ENCODE measurements at regions not wholly inside any gene's neighbourhood (a gene's known extent, or its start where the extent isn't known, plus 50 kb on each side); places are given as distances from the start of the nearest gene placed in this dataset.

DNA sequence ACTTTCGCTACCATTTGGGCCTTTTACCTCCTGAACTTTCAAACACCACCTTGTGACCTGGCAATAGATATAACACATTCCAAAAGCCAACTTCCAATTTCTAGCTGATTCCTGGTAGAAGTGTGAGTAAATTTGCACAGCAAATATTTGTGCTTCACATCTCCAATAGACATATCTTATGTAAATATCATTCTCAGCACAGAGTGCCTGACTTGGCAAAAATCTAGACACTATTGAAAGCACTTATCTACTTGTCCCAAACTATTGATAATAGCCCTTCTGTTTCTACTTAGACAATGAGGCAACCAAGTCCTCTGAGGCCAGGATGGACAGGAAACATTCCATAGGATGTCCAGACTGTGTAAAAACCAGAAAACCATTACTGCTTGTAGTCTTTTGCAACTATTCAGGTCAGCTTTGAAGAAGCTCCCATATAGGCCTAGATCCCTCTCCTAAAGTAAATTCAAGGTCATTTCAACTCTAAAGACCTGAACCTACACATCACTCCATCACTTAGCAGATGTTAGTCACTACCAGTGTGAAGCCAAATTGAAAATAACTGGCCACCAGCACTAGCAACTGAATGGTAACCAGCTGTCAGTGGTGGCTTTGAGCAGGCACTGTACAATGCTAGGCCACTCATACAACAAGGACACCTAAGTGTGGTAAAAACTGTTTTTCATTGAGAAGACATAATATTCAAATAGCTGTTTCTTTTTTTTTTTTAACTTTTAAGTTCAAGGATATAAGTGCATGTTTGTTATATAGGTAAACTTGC is 95.3 kb upstream of the RSPO3 start:
- Histone ChIP-seq H3K9me3 (no peaks in the 10 kb centered on the region), H3K27me3 (no peaks in the 10 kb centered on the region), H3K9ac (no peak overlapping the region), H3K4me1 (no peaks in the 10 kb centered on the region), H3K4me3 (no peak overlapping the region), H3K27ac (no peak overlapping the region), H4K20me1 (no peaks in the 10 kb centered on the region), H3K4me2 (no peak overlapping the region), H3K36me3 (no peaks in the 10 kb centered on the region)
- no peak for TF ChIP-seq Cebpa-rat (IDR thresholded peaks at IDR 0.05)

GRCh38 chr6:127026247-127026646 is 92.2 kb upstream of the RSPO3 start:
- Histone ChIP-seq H3K9me3 (no peaks in the 10 kb centered on the region), H3K9ac (no peak overlapping the region), H3K36me3 (no peaks in the 10 kb centered on the region), H3K4me3 (no peak overlapping the region), H3K27ac (no peak overlapping the region), H3K4me1 (no peaks in the 10 kb centered on the region), H4K20me1 (no peaks in the 10 kb centered on the region), H3K4me2 (no peak overlapping the region), H3K27me3 (no peaks in the 10 kb centered on the region)
- TF ChIP-seq Cebpa-rat (IDR thresholded peaks at IDR 0.05) = no peak

DNA sequence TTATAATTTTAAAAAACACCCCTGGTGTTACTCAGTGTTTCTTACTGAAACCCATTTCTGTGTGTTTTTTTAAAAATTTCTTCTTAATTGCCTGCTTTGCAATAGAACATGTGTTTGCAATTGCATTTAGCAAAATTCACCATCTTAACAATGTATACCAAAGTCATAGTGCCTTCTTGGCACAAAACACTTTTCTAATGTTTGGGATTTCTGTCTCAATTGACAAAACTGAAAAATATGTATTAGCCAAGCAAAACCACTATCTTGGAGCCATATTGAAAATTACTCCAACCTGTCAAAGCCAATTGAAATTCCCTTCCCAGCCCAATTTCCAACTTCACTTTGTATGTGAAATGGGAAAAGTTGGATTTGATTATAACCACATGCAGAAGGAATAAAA is 88.4 kb upstream of the RSPO3 start:
- no peaks in the 10 kb centered on the region for H3K27me3 ChIP-seq
- H3K9ac ChIP-seq = no peak overlapping the region
- H3K27ac ChIP-seq = no peak overlapping the region
- H3K4me2 ChIP-seq = no peak overlapping the region
- no peaks in the 10 kb centered on the region for H4K20me1 ChIP-seq
- H3K36me3 ChIP-seq = no peaks in the 10 kb centered on the region
- TF ChIP-seq Cebpa-rat (IDR thresholded peaks at IDR 0.05) = no peak
- no peak overlapping the region for H3K4me3 ChIP-seq
- H3K4me1 ChIP-seq = no peaks in the 10 kb centered on the region
- no peaks in the 10 kb centered on the region for H3K9me3 ChIP-seq

- H3K9ac ChIP-seq = no peak overlapping the region
- H3K27ac ChIP-seq = no peak overlapping the region
- H3K4me3 ChIP-seq = no peak overlapping the region
- H3K27me3 ChIP-seq = no peaks in the 10 kb centered on the region
- TF ChIP-seq Cebpa-rat (IDR thresholded peaks at IDR 0.05) = no peak
- H3K4me2 ChIP-seq = no peak overlapping the region
- H3K4me1 ChIP-seq = no peaks in the 10 kb centered on the region
- H4K20me1 ChIP-seq = no peaks in the 10 kb centered on the region
- H3K36me3 ChIP-seq = no peaks in the 10 kb centered on the region
- no peaks in the 10 kb centered on the region for H3K9me3 ChIP-seq
Measured at GRCh38 chr6:127030836-127031235, 87.6 kb upstream of the RSPO3 start.

GRCh38 chr6:127031511-127031910 is 87.0 kb upstream of the RSPO3 start:
- H4K20me1 ChIP-seq = no peaks in the 10 kb centered on the region
- H3K9me3 ChIP-seq = no peaks in the 10 kb centered on the region
- TF ChIP-seq Cebpa-rat (IDR thresholded peaks at IDR 0.05) = no peak
- H3K9ac ChIP-seq = no peak overlapping the region
- H3K27me3 ChIP-seq = no peaks in the 10 kb centered on the region
- no peak overlapping the region for H3K27ac ChIP-seq
- H3K4me3 ChIP-seq = no peak overlapping the region
- no peak overlapping the region for H3K4me2 ChIP-seq
- no peaks in the 10 kb centered on the region for H3K4me1 ChIP-seq
- no peaks in the 10 kb centered on the region for H3K36me3 ChIP-seq

GRCh38 chr6:127032971-127033370 is 85.5 kb upstream of the RSPO3 start:
- H3K4me1 ChIP-seq = no peaks in the 10 kb centered on the region
- no peak overlapping the region for H3K4me2 ChIP-seq
- H3K9ac ChIP-seq = no peak overlapping the region
- TF ChIP-seq Cebpa-rat (IDR thresholded peaks at IDR 0.05) = no peak
- no peaks in the 10 kb centered on the region for H3K36me3 ChIP-seq
- no peak overlapping the region for H3K4me3 ChIP-seq
- H4K20me1 ChIP-seq = no peaks in the 10 kb centered on the region
- H3K27ac ChIP-seq = no peak overlapping the region
- H3K9me3 ChIP-seq = no peaks in the 10 kb centered on the region
- no peaks in the 10 kb centered on the region for H3K27me3 ChIP-seq

DNA sequence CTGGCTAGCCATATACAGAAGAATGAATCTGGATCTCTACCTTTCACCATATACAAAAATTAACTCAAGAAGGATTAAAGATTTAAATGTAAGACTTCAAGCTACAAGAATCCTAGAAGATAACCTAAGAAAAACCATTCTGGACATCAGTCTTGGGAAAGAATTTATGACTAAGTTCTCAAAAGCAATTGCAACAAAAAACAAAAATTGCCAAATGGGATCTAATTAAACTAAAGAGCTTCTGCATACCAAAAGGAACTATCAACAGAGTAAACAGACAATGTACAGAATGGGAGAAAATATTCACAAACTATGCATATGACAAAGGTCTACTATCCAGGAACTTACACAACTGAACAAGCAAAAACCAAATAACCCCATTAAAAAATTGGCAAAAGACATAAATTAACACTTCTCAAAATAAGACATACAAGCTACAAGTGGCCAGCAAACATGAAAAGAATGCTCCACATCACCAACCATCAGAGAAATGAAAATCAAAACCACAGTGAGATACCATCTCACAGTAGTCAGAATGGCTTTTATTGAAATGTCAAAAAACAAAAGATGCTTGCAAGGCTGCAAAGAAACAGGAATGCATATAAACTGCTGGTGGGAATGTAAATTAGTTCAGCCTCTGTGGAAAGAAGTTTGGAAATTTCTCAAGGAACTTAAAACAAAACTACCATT is 66.8 kb upstream of the RSPO3 start:
- Histone ChIP-seq H3K4me2 (no peak overlapping the region), H3K4me1 (no peaks in the 10 kb centered on the region), H3K9me3 (no peaks in the 10 kb centered on the region), H3K4me3 (no peak overlapping the region), H3K27ac (no peak overlapping the region), H3K9ac (no peak overlapping the region), H4K20me1 (no peaks in the 10 kb centered on the region), H3K27me3 (no peaks in the 10 kb centered on the region), H3K36me3 (no peaks in the 10 kb centered on the region)
- no peak for TF ChIP-seq Cebpa-rat (IDR thresholded peaks at IDR 0.05)

DNA sequence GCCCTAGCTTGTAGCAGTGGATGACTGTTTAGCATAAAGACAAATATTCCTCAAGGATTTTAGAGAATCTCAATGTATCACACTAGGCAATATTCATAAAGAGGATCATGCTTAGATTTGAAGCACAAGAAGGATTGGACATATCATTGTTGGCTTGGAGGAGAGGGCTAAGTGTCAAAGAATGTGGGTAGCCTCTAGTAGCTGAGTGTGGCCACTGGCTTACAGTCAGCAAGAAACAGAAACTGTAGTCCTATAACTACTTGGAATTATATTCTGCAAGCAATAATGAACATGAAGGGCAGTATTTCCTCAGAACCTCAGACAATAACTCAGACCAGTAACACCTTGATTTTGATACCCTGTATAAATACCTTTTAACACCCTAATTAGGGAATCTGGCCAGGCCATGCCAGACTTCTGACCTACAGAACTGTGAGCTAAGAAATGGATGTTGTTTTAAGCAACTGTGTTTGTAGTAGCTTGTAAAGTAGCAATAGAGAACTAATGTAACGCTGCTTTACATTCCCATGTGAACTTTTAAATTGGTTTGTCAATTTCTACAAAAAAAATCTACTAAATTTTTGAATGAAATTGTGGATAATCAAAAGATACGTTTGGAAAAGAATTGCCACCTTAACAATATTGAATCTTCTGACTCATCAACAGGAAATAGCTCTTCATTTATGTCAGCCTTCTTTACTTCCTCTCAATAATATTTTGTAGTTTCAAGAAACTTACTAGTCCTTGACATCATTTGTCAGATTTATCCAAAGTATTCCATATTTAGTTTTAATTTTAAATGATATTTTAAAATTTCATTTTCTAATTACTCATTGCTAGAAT is 65.2 kb upstream of the RSPO3 start:
- Histone ChIP-seq H3K36me3 (no peaks in the 10 kb centered on the region), H3K9ac (no peak overlapping the region), H3K4me3 (no peak overlapping the region), H3K27ac (no peak overlapping the region), H3K4me2 (no peak overlapping the region), H3K9me3 (peaks cover 7% of the 10 kb centered on the region; the same call in 1 of the 2 replicates), H3K27me3 (no peaks in the 10 kb centered on the region), H3K4me1 (no peaks in the 10 kb centered on the region), H4K20me1 (no peaks in the 10 kb centered on the region)
- no peak for TF ChIP-seq Cebpa-rat (IDR thresholded peaks at IDR 0.05)

DNA sequence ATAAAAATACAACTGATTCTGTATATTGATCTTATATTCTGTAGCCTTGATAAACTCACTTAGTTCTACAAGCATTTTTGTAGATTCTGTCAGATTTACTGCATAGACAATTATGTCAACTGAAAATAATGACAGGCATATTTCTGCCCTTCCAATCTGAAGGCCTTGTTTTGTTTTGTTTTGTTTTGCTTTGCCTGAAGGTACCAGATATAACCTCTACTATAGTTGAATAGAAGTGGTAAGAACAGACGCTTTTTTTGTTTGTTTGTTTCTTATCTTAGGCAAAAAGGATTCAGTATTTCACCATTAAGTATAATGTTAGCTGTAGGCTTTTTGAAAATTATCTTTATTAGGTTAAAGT is 64.6 kb upstream of the RSPO3 start:
- no peak for TF ChIP-seq Cebpa-rat (IDR thresholded peaks at IDR 0.05)
- Histone ChIP-seq H3K9ac (no peak overlapping the region), H4K20me1 (no peaks in the 10 kb centered on the region), H3K9me3 (peaks cover 8% of the 10 kb centered on the region; the same call in 1 of the 2 replicates), H3K36me3 (no peaks in the 10 kb centered on the region), H3K4me3 (no peak overlapping the region), H3K27ac (no peak overlapping the region), H3K4me2 (no peak overlapping the region), H3K4me1 (no peaks in the 10 kb centered on the region), H3K27me3 (no peaks in the 10 kb centered on the region)

DNA sequence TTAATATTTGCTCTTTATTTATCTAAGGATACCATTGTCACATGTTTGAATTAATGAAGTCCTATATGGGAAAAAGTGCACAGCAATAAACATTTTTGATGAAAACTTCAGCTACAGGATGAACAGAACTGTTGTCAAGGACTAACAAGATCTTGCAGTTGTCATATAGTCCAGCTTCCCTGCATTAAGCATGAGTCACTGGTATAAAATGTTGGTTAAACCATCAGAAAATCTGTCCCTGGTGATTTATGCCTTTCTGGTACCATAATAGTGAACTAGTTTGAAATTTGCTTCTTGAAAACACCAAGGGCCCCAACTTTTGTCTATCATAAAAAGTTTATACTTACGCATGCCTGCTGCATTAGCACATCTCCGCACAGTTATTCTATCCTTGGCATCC is 60.4 kb upstream of the RSPO3 start:
- H4K20me1 ChIP-seq = no peaks in the 10 kb centered on the region
- H3K9ac ChIP-seq = no peak overlapping the region
- no peak for TF ChIP-seq Cebpa-rat (IDR thresholded peaks at IDR 0.05)
- H3K4me2 ChIP-seq = no peak overlapping the region
- H3K9me3 ChIP-seq = peaks cover 11% of the 10 kb centered on the region; the same call in 1 of the 2 replicates
- H3K36me3 ChIP-seq = no peaks in the 10 kb centered on the region
- no peak overlapping the region for H3K27ac ChIP-seq
- H3K4me1 ChIP-seq = no peaks in the 10 kb centered on the region
- H3K4me3 ChIP-seq = no peak overlapping the region
- no peaks in the 10 kb centered on the region for H3K27me3 ChIP-seq

Measured in BLaER1 (cell line).